Liver (tissue), 8 donors: ENCODE measurements at regions not wholly inside any gene's neighbourhood (a gene's known extent, or its start where the extent isn't known, plus 50 kb on each side); places are given as distances from the start of the nearest gene placed in this dataset.

Source experiments
- DNase-seq: peaks from one replicate; pipeline ENCODE4 v3.0.0-alpha.2; 2017; ENCODE audit warnings: low spot score
- H3K27ac ChIP-seq, 2 donors: one replicate each; pipeline ENCODE4 v1.7.0; 2013; ENCODE audit warnings: inconsistent platforms in 2 of 2, low read length in 2 of 2, control low read depth in 1 of 2, low read depth in 1 of 2, mild to moderate bottlenecking in 1 of 2
- H3K27me3 ChIP-seq, 4 donors: one replicate each; pipeline versions ENCODE4 v1.6.1 to v1.7.0; 2013; ENCODE audit warnings: low read length in 3 of 4, inconsistent platforms in 1 of 4, mild to moderate bottlenecking in 1 of 4, moderate library complexity in 1 of 4; ENCODE audit not compliant: control insufficient read depth in 4 of 4, insufficient read depth in 4 of 4
- H3K36me3 ChIP-seq, 4 donors: one replicate each; pipeline versions ENCODE4 v1.6.1 to v1.7.0; 2013; ENCODE audit warnings: low read length in 3 of 4, mild to moderate bottlenecking in 3 of 4, low read depth in 1 of 4, moderate library complexity in 1 of 4; ENCODE audit not compliant: control insufficient read depth in 4 of 4, insufficient read depth in 3 of 4
- H3K4me1 ChIP-seq, 4 donors: one replicate each; pipeline versions ENCODE4 v1.6.1 to v1.7.0; 2013; ENCODE audit warnings: low read length in 3 of 4, mild to moderate bottlenecking in 3 of 4, moderate library complexity in 1 of 4; ENCODE audit not compliant: control insufficient read depth in 4 of 4, insufficient read depth in 4 of 4
- H3K4me3 ChIP-seq, 3 donors: one replicate each; pipeline versions ENCODE4 v1.6.1 to v1.7.0; 2013; ENCODE audit warnings: low read length in 3 of 3, control low read depth in 1 of 3, low read depth in 1 of 3, mild to moderate bottlenecking in 1 of 3
- H3K9ac ChIP-seq, 2 donors: one replicate each; pipeline ENCODE4 v1.7.0; 2013; ENCODE audit warnings: low read length in 2 of 2, mild to moderate bottlenecking in 2 of 2, moderate library complexity in 2 of 2, control low read depth in 1 of 2, low read depth in 1 of 2
- H3K9me3 ChIP-seq, 4 donors: one replicate each; pipeline versions ENCODE4 v1.6.1 to v1.7.0; 2013; ENCODE audit warnings: low read length in 3 of 4; ENCODE audit not compliant: control insufficient read depth in 4 of 4
- EGR1 ChIP-seq, 2 donors: IDR thresholded peaks; 2 replicates each; pipeline ENCODE4 v1.6.1; 2016 to 2018; ENCODE audit warnings: antibody characterized with exemption in 2 of 2, low read depth in 2 of 2
- FOXA1 ChIP-seq: IDR thresholded peaks from 2 replicates; pipeline ENCODE4 v1.6.1; 2016; ENCODE audit warnings: antibody characterized with exemption
- FOXA2 ChIP-seq: IDR thresholded peaks from 2 replicates; pipeline ENCODE4 v1.6.1; 2016; ENCODE audit warnings: antibody characterized with exemption
- GABPA ChIP-seq, 2 donors: IDR thresholded peaks in 1 of 2; conservative IDR thresholded peaks in 1 of 2; 2 replicates each; pipeline ENCODE4 v1.6.1; 2016; ENCODE audit warnings: antibody characterized with exemption in 2 of 2, mild to moderate bottlenecking in 1 of 2, moderate library complexity in 1 of 2
- HNF4A ChIP-seq, 2 donors: conservative IDR thresholded peaks; 2 replicates each; pipeline ENCODE4 v1.6.1; 2016; ENCODE audit warnings: antibody characterized with exemption in 2 of 2, mild to moderate bottlenecking in 2 of 2
- HNF4G ChIP-seq: IDR thresholded peaks from 2 replicates; pipeline ENCODE4 v1.6.1; 2016; ENCODE audit warnings: antibody characterized with exemption
- JUND ChIP-seq, 2 donors: IDR thresholded peaks; 2 replicates each; pipeline ENCODE4 v1.6.1; 2016; ENCODE audit warnings: antibody characterized with exemption in 2 of 2
- NR2F2 ChIP-seq: IDR thresholded peaks from 2 replicates; pipeline ENCODE4 v1.6.1; 2016; ENCODE audit warnings: antibody characterized with exemption
- RAD21 ChIP-seq, 2 donors: IDR thresholded peaks; 2 replicates each; pipeline ENCODE4 v1.6.1; 2016; ENCODE audit warnings: antibody characterized with exemption in 2 of 2, mild to moderate bottlenecking in 2 of 2
- RXRA ChIP-seq, 2 donors: IDR thresholded peaks; 2 replicates each; pipeline ENCODE4 v1.6.1; 2017 to 2018; ENCODE audit warnings: antibody characterized with exemption in 2 of 2, mild to moderate bottlenecking in 1 of 2
- SP1 ChIP-seq: IDR thresholded peaks from 2 replicates; pipeline ENCODE4 v1.6.1; 2018; ENCODE audit warnings: antibody characterized with exemption, mild to moderate bottlenecking
- TAF1 ChIP-seq: conservative IDR thresholded peaks from 2 replicates; pipeline ENCODE4 v1.6.1; 2016; ENCODE audit warnings: antibody characterized with exemption, mild to moderate bottlenecking
- YY1 ChIP-seq: IDR thresholded peaks from 2 replicates; pipeline ENCODE4 v1.6.1; 2016; ENCODE audit warnings: antibody characterized with exemption, mild to moderate bottlenecking
- WGBS: extraction: QIAGEN DNeasy Blood & Tissue Kit; methylation state at CpG from one replicate; pipeline ENCODE4 v1.1.7; 2013; 5-methylcytosine and 5-hydroxymethylcytosine counted together
- TF ChIP-seq, protein P1 (sequence below): fragments of 150-350 bp; IDR thresholded peaks from 2 replicates; pipeline ENCODE4 v1.5.1; 2017; ENCODE audit warnings: improper control_type of control experiment, low read depth, low read length; ENCODE audit not compliant: missing input control
- TF ChIP-seq, protein P2 (sequence below): IDR thresholded peaks from 2 replicates; pipeline ENCODE4 v1.6.1; 2016; ENCODE audit warnings: antibody characterized with exemption
- TF ChIP-seq, protein P3 (sequence below): IDR thresholded peaks from 2 replicates; pipeline ENCODE4 v1.6.1; 2016; ENCODE audit warnings: antibody characterized with exemption
- TF ChIP-seq, protein P4 (sequence below): IDR thresholded peaks from 2 replicates; pipeline ENCODE4 v1.6.1; 2016; ENCODE audit warnings: antibody characterized with exemption, mild to moderate bottlenecking
- TF ChIP-seq, protein P5 (sequence below): IDR thresholded peaks from 2 replicates; pipeline ENCODE4 v1.6.1; 2016; ENCODE audit warnings: antibody characterized with exemption
- donor health status: healthy.
- donor health status: healthy.
- donor health status: healthy.
- donor health status: healthy.
- donor health status: healthy.

DNA sequence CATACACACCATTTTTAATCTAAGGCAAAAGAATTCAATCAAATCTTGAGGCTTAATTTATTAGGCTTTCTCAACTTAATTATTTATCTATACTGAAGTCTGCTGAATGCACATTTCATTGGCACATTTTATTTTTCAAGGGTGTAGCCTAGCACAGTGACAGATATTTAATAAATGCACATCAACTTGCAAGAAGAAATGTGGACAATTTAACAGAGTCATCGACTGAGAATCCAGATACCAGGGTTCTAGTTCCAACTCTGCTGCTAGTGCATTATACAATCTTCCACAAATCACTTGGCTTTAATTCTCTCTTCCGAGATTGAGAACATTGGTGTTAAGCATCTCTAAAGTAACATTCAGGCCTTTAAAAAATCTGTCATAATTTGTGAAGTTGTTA, 88.5 kb upstream of the RBBP8 start:
- Histone ChIP-seq H3K27ac (no peak overlapping the region), H3K4me1 (peaks cover 0 to 15% (median 5%) of the 10 kb centered on the region in 4 donors), H3K9me3 (no peaks in the 10 kb centered on the region), H3K4me3 (no peak overlapping the region), H3K36me3 (no peaks in the 10 kb centered on the region), H3K27me3 (no peaks in the 10 kb centered on the region), H3K9ac (no peak overlapping the region)
- TF ChIP-seq RAD21 (IDR thresholded peaks at IDR 0.05) (no peak), HNF4G (no peak), NR2F2 (no peak), YY1 (no peak), RXRA (IDR thresholded peaks at IDR 0.05) (no peak), EGR1 (IDR thresholded peaks at IDR 0.05; ENCODE audit: low read depth in 2 of 2) (no peak), FOXA1 (no peak), FOXA2 (no peak), HNF4A (conservative IDR thresholded peaks at IDR 0.05) (no peak), GABPA (IDR thresholded peaks at IDR 0.05 in 1 of 2, conservative IDR thresholded peaks at IDR 0.05 in 1 of 2) (no peak), TAF1 (no peak), JUND (IDR thresholded peaks at IDR 0.05) (no peak), SP1 (no peak)
- TF ChIP-seq, protein P1, sequence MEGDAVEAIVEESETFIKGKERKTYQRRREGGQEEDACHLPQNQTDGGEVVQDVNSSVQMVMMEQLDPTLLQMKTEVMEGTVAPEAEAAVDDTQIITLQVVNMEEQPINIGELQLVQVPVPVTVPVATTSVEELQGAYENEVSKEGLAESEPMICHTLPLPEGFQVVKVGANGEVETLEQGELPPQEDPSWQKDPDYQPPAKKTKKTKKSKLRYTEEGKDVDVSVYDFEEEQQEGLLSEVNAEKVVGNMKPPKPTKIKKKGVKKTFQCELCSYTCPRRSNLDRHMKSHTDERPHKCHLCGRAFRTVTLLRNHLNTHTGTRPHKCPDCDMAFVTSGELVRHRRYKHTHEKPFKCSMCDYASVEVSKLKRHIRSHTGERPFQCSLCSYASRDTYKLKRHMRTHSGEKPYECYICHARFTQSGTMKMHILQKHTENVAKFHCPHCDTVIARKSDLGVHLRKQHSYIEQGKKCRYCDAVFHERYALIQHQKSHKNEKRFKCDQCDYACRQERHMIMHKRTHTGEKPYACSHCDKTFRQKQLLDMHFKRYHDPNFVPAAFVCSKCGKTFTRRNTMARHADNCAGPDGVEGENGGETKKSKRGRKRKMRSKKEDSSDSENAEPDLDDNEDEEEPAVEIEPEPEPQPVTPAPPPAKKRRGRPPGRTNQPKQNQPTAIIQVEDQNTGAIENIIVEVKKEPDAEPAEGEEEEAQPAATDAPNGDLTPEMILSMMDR, result no peak
- TF ChIP-seq, protein P2, sequence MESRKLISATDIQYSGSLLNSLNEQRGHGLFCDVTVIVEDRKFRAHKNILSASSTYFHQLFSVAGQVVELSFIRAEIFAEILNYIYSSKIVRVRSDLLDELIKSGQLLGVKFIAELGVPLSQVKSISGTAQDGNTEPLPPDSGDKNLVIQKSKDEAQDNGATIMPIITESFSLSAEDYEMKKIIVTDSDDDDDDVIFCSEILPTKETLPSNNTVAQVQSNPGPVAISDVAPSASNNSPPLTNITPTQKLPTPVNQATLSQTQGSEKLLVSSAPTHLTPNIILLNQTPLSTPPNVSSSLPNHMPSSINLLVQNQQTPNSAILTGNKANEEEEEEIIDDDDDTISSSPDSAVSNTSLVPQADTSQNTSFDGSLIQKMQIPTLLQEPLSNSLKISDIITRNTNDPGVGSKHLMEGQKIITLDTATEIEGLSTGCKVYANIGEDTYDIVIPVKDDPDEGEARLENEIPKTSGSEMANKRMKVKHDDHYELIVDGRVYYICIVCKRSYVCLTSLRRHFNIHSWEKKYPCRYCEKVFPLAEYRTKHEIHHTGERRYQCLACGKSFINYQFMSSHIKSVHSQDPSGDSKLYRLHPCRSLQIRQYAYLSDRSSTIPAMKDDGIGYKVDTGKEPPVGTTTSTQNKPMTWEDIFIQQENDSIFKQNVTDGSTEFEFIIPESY, result no peak
- TF ChIP-seq, protein P3, sequence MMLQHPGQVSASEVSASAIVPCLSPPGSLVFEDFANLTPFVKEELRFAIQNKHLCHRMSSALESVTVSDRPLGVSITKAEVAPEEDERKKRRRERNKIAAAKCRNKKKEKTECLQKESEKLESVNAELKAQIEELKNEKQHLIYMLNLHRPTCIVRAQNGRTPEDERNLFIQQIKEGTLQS, result no peak
- TF ChIP-seq, protein P4, sequence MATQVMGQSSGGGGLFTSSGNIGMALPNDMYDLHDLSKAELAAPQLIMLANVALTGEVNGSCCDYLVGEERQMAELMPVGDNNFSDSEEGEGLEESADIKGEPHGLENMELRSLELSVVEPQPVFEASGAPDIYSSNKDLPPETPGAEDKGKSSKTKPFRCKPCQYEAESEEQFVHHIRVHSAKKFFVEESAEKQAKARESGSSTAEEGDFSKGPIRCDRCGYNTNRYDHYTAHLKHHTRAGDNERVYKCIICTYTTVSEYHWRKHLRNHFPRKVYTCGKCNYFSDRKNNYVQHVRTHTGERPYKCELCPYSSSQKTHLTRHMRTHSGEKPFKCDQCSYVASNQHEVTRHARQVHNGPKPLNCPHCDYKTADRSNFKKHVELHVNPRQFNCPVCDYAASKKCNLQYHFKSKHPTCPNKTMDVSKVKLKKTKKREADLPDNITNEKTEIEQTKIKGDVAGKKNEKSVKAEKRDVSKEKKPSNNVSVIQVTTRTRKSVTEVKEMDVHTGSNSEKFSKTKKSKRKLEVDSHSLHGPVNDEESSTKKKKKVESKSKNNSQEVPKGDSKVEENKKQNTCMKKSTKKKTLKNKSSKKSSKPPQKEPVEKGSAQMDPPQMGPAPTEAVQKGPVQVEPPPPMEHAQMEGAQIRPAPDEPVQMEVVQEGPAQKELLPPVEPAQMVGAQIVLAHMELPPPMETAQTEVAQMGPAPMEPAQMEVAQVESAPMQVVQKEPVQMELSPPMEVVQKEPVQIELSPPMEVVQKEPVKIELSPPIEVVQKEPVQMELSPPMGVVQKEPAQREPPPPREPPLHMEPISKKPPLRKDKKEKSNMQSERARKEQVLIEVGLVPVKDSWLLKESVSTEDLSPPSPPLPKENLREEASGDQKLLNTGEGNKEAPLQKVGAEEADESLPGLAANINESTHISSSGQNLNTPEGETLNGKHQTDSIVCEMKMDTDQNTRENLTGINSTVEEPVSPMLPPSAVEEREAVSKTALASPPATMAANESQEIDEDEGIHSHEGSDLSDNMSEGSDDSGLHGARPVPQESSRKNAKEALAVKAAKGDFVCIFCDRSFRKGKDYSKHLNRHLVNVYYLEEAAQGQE, result no peak
- TF ChIP-seq, protein P5, sequence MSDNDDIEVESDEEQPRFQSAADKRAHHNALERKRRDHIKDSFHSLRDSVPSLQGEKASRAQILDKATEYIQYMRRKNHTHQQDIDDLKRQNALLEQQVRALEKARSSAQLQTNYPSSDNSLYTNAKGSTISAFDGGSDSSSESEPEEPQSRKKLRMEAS, result no peak
- WGBS, result 93% methylated on average over 2 of the region's 2 CpGs
- DNase-seq, result no peak
